ENCODE measurements at regions not wholly inside any gene's neighbourhood (a gene's known extent, or its start where the extent isn't known, plus 50 kb on each side); places are given as distances from the start of the nearest gene placed in this dataset.

DNA sequence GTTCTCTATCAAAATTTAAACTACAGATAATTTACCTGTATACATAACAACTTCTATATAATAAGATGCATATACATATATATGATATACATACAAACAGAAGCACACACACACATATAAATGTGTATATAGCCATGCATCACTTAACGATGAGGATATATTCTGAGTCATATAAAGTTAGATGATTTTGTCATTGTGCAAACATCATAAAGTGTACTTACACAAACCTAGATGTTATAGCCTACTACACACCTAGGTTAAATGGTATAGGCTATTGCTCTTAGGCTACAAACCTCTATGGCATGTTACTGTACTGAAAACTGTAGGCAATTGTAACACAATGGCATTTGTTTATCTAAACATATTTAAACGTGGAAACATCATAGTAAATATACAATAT, 937.6 kb upstream of the KCND2 start:
- no peak for DNase-seq (ENCODE audit: low read depth)
- TF ChIP-seq, protein P1, sequence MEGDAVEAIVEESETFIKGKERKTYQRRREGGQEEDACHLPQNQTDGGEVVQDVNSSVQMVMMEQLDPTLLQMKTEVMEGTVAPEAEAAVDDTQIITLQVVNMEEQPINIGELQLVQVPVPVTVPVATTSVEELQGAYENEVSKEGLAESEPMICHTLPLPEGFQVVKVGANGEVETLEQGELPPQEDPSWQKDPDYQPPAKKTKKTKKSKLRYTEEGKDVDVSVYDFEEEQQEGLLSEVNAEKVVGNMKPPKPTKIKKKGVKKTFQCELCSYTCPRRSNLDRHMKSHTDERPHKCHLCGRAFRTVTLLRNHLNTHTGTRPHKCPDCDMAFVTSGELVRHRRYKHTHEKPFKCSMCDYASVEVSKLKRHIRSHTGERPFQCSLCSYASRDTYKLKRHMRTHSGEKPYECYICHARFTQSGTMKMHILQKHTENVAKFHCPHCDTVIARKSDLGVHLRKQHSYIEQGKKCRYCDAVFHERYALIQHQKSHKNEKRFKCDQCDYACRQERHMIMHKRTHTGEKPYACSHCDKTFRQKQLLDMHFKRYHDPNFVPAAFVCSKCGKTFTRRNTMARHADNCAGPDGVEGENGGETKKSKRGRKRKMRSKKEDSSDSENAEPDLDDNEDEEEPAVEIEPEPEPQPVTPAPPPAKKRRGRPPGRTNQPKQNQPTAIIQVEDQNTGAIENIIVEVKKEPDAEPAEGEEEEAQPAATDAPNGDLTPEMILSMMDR (IDR thresholded peaks at IDR 0.05; ENCODE audit: low read depth, low read length, missing control alignments) = no peak
- no peak overlapping the region for H3K4me3 ChIP-seq (ENCODE audit: low read depth, low read length)

DNA sequence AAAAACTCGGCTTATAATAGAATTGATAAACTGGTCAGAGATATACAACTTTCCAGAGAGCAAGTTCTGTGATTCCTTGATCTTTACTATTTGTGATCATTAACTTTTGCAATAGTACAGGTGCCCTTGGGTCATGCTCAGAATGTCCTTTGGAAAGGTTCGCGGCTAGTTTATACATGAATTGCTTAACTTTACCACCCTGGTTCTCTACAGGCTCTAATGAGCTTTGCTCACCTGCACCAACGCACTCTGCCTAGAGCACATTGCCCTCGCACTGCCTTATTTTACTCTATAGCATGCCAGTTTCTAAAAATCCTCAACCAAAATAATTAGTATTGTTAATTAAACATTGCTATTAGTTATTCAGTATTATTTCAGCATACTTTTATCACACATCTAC, 931.2 kb upstream of the KCND2 start:
- H3K4me3 ChIP-seq (ENCODE audit: low read depth, low read length) = no peak overlapping the region
- no peak for DNase-seq (ENCODE audit: low read depth)
- TF ChIP-seq, protein P1 (IDR thresholded peaks at IDR 0.05; ENCODE audit: low read depth, low read length, missing control alignments) = no peak

DNA sequence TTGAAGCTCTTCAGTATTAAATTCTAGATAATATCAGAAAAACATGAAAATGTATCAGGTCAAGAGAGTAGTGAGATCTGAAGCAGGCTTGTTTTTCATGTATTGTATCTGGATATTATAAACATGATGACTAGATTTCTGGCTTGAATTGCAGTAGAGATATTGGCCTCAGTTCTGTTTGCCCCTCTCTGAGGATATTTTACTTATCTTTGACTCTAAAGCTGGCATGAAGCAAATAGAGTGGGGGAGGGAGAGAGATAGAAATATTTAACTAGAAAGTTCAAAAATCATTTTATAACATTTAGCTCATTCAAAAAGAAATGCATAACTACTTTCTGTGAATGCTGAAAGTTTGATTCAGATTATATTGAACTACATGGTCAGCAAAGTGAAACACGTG, 929.7 kb upstream of the KCND2 start:
- no peak overlapping the region for H3K4me3 ChIP-seq (ENCODE audit: low read depth, low read length)
- TF ChIP-seq, protein P1 (IDR thresholded peaks at IDR 0.05; ENCODE audit: low read depth, low read length, missing control alignments) = no peak
- DNase-seq (ENCODE audit: low read depth) = no peak

DNA sequence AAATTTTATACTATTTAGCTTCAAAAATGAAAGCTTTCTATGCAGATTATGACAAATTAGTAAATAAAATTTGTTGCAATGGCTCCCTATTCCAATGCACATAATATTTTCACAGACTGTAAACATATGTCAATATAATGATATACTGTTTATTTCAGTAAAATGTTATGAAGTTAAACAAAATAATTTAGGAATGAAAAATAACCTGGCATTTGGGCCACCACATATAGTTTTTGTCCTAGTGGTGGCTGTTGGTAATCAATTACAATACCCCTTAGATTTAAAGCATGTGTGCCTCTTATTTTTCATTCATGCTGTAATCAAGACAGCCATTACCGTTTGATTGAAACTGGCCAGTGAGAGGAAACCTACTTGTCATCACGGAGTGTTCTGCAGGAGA, 928.5 kb upstream of the KCND2 start:
- DNase-seq (ENCODE audit: low read depth) = no peak
- TF ChIP-seq, protein P1 (IDR thresholded peaks at IDR 0.05; ENCODE audit: low read depth, low read length, missing control alignments) = no peak
- H3K4me3 ChIP-seq (ENCODE audit: low read depth, low read length) = no peak overlapping the region

DNA sequence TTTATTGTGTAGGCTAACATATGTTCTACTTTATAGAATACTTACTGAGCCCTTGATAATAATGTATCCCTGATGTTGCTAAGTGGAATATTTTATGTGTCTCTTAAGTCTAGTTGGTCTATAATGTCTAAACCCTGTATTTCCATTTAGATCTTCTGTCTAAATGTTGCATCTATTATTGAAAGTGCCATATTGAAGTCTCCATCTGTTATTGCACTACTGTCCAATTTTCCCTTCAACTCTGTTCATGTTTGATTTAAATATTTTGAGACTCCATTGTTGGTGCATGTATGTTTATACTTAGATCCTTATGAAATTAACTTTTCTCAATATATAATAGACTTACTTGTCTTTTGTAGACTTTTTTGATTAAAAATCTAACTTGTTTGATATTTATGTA, 924.5 kb upstream of the KCND2 start:
- H3K4me3 ChIP-seq (ENCODE audit: low read depth, low read length) = no peak overlapping the region
- TF ChIP-seq, protein P1 (IDR thresholded peaks at IDR 0.05; ENCODE audit: low read depth, low read length, missing control alignments) = no peak
- no peak for DNase-seq (ENCODE audit: low read depth)

DNA sequence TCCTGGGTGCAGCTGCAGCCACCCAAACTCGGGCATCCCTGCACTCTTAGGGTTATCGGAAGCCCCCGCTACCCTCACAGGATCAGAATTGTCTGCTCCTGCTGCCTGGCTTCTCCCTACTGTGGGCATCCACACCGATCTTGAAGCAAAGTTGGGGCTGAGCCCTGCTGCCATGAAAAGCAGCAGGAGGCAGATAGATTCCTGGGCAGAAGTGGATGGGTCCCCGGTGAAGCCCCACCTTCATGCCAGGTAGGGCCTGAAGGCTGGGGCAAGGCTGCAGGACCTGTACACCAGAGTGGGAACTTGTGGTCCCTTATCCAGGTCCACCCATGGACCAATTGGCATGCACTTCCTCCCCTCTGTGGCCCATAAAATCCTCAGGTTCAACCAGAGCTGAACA, 922.6 kb upstream of the KCND2 start:
- DNase-seq (ENCODE audit: low read depth) = no peak
- TF ChIP-seq, protein P1 (IDR thresholded peaks at IDR 0.05; ENCODE audit: low read depth, low read length, missing control alignments) = no peak
- H3K4me3 ChIP-seq (ENCODE audit: low read depth, low read length) = no peak overlapping the region

DNA sequence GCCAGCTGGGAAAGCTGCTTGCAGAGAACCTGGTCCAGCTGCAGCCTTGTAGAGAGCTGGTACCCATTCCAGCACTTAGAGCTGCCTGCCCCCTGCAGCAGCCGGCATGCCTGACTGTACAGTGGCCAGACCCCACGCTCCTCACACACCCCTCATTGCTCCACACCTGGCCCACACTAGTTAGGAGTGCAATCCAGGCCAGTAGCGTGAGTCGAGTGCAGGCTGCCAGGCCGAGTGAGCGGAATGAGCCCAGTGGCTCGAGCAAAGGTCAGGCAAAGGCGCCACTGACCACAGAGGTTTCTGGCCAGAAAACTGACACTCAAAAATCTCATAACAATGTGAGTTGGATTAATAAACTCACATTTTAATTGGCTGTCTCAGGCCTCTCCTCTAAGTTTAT, 921.7 kb upstream of the KCND2 start:
- no peak for DNase-seq (ENCODE audit: low read depth)
- H3K4me3 ChIP-seq (ENCODE audit: low read depth, low read length) = no peak overlapping the region
- TF ChIP-seq, protein P1 (IDR thresholded peaks at IDR 0.05; ENCODE audit: low read depth, low read length, missing control alignments) = no peak

Measured in GM12864 (cell line).